HG03175 (cell line): ENCODE measurements at regions not wholly inside any gene's neighbourhood (a gene's known extent, or its start where the extent isn't known, plus 50 kb on each side); places are given as distances from the start of the nearest gene placed in this dataset.
"Not testable (repeated sequence)": the region's sequence is repeated elsewhere in the genome, so short reads cannot be mapped to it uniquely, and the experiment has no call there.

Experiments
- ATAC-seq: cut with Tn5 transposase; IDR thresholded peaks from one replicate; pipeline ENCODE4 v1.9.1; 2021; ENCODE audit warnings: mild to moderate bottlenecking, moderate library complexity; ENCODE audit not compliant: unreplicated experiment

DNA sequence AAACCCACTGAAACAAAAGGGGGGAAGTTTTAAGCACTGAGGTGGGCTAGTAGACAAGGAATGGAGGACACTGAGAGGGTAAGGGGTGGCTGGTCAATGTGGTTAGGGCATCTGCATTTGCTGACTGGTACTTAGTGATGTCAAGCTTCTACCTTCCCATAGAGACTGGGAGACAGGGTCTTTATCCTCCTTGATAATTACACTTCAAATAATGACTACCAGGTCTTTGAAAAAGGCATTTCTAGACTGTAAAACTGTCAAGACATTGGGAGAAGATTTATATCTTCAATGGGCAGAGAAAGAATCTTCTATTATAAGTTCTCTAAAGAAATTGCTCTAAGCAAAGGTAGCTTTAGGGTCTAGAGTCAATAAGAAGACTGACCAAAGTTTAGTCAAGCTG lies 1490.8 kb upstream of the PCDH20 start:
- no peak for ATAC-seq

DNA sequence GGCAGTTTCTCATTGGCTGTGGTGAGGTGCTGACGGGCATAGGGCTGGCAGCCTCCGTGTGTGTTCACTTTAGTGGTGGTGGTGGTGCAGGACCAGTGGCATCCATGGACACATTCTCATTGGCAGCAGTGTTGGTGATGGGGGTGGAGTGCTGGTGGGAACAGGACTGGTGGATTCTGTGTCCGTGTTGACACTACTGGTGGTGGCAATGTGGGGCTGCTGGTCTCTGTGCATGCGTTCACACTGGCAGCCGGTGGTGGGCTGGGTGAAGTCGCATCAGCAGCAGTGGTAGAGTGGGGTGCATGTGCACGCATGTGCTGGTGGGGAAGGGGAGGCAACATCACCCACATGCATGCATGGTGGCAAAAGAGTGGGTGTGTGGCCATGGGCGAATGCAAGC lies 1471.4 kb upstream of the PCDH20 start:
- ATAC-seq: no peak

DNA sequence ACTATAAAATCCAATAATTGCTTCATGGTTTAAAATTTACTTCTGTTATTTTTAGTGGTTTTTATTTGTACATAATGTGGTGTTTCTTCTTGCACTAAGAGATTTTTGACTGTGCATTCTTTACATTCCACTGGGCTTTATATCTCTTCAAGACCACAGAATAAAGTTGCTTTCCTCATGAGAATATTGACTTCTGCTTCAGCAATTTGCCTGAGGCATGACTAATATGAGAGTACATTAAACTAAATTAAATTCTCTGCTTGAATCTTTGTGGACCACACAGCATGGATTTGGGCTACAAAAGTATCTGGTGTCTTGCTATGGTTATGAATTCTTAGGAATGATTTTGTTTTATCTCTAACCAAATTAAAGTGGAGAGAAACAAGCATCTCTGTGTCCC lies 1463.4 kb upstream of the PCDH20 start:
- ATAC-seq: no peak

DNA sequence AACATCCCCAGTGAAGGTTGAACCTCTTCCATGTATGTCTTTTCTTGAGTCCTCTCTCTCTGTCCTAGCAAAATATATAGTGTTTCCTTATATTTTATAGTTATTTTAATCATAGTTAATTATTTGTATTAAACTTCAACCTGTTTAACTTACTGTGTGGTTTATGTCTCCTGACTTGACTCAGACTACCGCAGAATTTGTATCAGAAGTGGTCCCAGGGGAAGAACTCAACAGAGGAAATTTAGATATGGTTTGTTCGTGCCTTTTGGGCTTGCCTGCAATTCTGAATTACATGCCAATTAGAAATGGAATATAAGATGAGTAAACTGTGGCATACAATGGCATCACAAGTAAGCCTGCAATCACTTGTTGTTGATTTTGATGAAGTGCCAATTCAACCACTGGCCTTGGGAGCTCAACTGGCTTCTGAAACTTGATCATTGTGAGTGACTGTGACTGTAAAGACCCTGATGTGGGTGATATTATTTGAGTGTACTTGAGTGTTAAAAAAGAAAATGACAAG lies 1459.5 kb upstream of the PCDH20 start:
- ATAC-seq: no peak

DNA sequence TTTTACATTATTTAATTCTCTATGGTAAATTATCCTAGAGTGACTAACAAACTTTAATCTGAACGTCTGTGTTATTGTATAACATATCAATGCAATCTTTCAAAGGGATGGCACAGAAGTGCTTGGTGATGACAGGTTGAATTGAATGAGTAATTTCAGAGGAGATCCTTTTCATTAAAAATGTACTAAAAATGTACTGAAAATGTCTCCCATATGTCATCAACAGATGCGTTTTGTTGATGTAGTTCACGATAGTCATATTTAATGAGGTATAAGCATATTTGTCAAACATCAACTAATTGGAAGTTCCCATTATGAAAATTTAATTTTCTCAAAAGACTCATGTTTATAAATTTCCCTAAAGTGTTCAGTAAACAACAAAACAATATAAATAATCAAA lies 1434.7 kb upstream of the PCDH20 start:
- no peak for ATAC-seq

DNA sequence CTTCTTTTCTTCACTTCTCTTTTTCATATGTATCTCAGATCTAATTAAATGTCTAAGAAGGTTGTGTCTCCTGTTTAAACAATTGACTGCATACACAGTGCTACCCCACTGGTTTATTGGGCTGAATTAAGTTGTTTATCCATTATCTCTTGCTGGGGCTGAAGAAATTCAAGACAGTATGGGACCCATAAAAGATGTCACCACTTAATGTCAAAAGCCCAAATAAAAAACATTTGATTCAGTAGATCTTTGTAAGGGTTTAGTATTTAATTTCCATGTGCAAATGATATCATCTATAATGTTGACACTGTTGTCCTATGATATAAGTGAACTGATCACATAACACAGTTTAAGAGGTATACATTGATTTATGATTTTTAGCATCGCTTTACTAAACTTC lies 1431.9 kb upstream of the PCDH20 start:
- ATAC-seq: no peak

DNA sequence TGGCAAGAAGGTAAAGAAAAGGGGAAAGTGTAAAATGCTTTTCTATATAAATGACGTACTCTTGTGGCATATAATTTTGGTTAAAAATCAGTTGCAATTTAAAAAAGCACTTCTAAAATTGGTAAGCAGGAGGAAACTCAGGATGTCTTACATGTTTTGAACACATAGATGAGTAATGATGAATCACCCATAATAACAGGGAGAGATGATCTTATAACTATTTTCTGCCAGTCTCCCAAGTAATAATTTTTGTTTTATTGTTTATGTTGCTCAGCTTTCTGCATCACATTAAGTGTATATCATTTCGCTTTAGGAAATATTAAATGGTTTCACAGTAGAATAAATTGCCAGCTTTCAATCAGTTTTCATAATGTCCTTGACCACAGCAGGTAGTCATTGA lies 1430.7 kb upstream of the PCDH20 start:
- no peak for ATAC-seq

DNA sequence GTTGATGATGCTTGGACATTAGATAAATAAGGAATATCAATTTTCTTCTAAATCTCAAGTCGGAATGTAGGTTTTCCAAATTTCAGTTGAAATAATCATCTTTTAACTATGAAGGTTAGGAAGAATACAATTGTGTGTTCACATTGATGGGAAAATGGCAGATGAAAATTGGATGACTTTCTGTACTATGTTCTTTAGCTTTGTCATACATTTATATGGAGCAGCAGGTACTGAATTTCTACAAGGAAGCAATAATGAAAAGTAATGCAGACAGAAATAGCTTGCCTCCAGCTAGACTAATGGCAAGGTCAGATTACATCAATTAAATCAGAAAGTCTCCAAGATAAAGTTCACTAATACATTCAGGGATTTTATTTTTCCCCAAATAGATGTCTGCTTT lies 1423.7 kb upstream of the PCDH20 start:
- no peak for ATAC-seq

DNA sequence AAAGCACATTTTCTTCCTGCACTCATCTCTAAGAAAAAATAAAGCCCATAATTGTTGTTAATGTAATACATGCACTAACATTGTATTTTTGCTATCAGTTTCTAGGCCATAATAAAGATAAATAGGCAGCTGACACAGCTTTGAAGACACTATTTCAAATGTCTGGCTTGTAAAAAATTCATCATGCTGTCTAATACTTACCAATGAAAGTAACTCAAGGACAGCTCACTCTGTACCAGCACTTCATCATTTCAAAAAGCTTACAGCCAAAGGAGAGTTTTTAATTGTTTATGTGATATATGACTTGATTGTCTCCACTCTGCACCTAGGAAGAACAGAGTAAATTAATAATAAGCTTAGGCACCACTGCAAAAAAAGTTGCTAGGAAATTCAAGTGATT lies 1423.3 kb upstream of the PCDH20 start:
- ATAC-seq: no peak

DNA sequence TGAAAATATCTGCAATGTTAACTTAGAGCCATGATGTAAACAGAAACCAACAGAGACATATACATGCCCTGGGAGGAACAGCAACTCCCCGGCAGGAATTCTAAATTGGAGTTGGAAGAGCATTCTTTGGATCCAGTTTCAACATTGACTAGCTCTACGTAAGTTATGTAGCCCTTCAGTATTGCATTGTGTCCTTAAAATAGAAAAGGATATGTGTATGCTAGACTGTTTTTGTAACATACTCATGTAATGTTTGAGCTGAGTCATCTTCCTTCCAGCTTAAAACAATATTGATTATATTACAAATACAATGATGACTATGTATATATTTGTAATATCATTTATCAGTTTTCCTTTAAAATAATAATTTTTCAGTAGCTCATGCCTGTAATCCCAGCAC lies 1422.2 kb upstream of the PCDH20 start:
- ATAC-seq: no peak

DNA sequence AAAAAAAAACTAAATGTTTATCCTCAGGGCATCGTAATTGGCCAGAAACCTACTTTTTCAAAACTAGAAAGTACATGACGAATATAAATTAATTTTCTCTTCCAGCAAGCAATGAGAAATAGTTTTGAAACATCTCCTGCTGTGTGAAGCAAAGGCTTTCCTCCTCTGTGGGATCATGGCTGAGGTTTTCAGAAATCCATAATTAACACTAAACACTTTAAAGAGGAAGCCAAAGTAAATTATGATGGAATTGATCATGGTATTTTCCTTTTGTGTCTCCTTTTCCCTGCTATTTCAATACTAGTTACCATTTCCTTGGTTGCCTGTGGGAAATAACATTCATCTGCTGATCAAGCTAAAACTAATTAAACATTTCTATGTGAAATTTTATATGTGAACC lies 1413.8 kb upstream of the PCDH20 start:
- no peak for ATAC-seq

DNA sequence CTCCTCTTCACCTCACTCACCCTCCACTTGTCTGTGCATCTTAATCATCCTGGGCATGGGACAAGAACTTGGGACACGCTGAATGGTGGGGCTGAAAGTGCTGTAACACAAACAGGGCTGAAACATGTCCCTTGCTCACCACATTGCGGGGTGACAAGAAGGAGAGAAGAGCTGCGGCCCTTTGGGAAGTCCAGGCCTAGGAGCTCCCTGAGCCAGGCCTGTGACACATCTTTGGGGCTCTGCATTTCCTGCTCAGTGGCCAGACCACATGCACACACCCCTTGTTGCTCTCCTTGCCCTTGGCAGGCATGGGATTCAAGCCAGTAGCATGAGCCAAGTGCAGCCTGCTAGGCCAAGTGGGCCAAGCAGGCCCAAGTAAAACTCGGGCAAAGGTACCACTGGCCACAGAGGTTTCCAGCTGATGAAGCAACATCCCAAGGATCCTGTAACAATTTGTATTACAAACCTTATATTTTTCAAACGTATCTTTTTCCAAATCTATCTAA lies 1384.3 kb upstream of the PCDH20 start:
- ATAC-seq: no peak

DNA sequence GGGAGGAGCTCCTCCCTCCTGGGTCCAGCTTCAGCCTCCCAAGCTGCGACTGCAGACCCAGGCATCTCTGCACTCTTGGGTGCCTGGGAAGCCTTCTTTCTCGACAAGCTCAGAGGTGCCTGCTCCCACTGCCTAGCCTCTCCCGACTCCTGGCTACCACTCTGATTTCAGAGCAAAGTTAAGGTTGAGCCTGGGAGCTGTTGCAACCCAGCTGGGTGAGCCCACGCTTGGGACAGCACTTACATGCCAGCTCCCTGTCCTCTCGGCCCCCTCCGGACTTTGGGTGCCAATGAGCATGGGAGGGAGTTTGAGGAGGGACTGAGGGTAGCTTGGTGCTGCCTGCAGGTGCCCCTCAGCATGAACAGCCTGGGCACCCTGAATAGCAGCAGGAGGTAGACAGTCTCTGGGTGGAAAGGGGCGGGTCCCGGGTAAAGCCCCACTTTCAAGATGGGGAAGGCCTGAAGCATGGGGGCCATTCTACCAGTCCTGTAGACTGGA lies 1383.4 kb upstream of the PCDH20 start:
- no peak for ATAC-seq

DNA sequence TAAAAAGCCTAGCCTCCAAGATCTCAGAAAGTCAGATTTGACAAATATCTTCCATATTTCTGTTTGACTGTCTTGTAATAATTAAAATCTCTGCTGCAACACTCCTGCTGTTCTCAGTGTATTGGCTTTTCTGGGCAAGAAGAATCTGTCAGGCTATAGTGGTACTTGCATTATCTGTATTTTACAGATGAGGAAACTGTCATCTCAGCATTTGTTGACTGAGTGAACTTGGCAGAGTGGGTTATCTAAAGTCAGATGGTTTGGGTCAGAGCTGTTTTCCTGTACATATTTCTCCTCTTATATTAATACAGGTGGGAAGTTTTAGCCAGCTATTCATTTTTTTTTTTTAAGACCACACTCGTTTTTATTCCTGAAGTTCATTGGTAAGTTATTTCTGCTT lies 1378.2 kb upstream of the PCDH20 start:
- ATAC-seq: no peak

DNA sequence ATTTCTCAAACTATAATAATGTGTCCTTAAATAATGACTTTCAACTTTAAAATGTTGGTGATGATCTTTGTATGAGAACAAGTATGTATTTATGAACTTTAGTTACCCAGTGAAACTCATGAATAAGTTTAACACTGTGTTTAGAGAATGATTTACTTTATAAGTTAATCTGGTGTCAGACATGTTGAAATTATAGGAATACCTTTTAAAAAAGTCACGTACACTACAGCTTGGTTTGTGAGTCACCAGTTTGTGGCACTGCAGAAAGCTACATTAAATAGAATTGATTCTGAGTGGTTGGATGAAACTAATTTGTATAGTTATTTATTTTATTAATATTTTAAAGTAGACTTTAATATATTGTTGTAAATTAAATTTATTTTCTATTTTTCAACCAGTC lies 1366.2 kb upstream of the PCDH20 start:
- no peak for ATAC-seq

DNA sequence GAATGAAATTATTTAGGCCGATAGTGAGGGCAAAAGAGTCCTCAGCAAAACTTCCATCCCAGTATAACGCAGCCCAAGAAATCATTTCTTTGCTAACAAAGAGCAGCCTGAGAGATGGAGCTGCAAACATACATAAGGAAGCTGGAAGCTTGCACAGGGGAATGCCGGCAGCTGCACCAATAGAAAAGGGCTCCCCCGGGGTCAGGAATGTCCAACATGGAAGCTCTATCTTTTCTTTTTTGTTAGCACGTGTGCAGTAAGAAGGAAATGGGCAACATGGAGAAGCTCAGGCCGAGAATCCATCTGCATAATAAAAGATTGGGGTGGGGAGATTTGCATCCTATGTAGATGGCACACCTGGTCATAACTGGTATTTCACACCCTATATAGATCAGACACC lies 1363.5 kb upstream of the PCDH20 start:
- no peak for ATAC-seq

DNA sequence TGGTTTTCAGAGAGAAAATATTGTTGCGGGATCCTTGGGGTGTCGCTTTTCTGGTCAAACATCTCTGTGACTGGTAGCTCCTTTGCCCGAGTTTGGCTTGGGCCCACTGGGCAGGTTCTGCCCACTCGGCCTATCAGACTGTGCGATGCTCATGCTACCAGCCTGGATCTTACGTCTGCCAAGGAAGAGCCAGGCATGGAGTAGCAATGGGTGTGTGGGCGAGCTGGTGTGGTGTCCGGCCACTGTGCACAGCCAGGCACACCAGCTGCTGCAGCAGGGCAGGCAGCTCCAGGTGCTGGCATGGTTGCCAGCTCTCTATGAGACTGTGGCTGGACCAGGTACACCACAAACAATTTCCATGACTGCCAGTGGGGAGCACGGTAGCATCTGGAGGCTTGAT lies 1351.8 kb upstream of the PCDH20 start:
- no peak for ATAC-seq

DNA sequence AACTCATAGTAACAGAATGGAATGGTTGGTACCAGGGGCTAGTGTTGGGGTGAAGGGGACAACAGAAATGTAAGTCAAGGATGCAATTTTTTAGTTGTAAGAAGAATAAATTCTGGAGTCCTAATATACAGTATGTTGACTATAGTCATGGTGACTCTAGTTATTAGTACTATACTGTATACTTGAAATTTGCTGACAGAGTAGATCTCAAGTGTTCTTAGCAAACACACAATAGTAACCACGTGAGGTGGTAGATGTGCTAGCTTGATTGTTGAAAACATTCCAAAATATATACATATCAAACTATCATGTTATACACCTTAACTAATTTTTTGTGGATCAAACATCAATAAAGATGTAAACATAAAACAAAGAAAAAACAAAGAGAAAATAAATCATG lies 1345.1 kb upstream of the PCDH20 start:
- ATAC-seq: no peak

DNA sequence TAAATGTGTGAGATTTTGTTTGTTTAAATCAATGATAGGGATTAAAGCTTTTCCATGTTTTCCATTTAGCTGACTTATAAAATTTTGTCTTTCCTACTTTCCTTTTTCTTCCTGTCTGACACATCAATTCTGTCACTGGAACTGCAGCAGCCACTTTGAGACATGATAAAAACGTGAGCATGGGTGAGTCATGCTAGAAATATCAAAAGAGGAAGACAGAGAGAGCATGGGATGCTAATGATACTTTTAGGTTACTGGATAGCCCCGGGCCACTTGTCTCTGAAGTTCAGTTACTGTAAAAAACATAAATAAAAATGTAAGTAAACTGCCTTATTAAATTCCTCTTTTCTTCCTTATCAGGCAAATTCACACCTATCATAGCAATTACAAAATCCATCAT lies 1332.0 kb upstream of the PCDH20 start:
- no peak for ATAC-seq

DNA sequence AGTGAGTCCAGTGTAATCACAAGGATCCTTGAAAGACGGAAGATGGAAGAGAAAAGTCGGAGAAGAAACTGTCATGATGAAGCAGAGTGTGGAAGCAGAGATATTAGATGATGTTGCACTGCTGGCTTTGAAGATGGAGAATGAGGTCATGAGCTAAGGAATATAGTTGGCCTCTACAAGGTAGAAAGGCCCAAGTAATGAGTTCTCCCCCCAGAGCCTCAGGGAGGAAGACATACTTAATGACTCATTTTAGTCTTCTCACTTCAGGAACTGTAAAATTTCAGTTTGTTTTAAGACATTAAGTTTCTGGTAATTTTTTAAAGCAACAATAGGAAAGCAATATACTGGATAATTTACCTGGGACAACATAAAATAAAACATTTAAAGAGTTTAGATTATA lies 1331.5 kb upstream of the PCDH20 start:
- ATAC-seq: no peak

DNA sequence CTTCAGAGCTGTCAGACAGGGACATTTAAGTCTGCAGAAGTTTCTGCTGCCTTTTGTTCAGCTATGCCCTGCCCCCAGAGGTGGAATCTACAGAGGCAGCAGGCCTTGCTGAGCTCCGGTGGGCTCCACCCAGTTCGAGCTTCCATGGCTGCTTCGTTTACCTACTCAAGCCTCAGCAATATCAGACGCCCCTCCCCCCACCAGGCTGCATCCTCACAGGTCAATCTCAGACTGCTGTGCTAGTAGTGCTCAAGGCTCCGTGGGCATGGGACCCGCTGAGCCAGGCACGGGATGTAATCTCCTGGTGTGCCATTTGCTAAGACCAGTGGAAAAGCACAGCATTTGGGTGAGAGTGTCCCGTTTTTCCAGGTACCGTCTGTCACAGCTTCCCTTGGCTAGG lies 1314.1 kb upstream of the PCDH20 start:
- not testable (repeated sequence) for ATAC-seq

DNA sequence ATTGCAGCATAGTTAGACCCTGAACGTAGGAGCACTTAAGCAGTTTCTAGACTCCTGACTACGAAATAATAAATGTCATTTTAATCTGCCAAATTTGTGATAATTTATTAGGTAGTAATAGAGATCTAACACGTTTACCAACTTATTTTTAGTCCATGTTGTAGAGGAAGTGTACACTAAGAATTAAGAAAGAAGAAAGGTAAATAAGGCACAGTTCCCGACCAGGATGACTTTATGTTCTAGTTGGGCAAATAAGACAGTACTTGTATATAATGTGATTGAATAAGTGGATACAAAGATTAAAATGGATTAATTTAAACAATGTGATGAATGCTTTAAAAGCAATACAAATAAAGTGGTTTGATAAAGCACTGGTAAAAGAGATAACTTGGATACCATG lies 1306.2 kb upstream of the PCDH20 start:
- ATAC-seq: no peak

DNA sequence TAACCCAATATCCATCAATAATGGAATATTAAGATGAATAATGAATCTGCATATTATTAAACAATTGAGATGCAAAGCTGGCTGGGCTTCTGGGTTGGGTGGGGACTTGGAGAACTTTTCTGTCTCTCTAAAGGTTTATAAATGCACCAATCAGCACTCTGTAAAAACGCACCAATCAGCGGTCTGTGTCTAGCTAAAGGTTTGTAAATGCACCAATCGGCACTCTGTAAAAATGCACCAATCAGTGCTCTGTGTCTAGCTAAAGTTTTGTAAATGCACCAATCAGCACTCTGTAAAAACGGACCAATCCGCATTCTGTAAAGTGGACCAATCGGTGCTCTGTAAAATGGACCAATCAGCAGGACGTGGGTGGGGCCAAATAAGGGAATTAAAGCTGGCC lies 1296.3 kb upstream of the PCDH20 start:
- ATAC-seq: not testable (repeated sequence)
